ENCODE measurements at regions not wholly inside any gene's neighbourhood (a gene's known extent, or its start where the extent isn't known, plus 50 kb on each side); places are given as distances from the start of the nearest gene placed in this dataset.

GRCh38 chr7:54080971-54081370 lies 461.2 kb upstream of the VSTM2A start (continued):
- TF ChIP-seq CEBPZ (IDR thresholded peaks at IDR 0.05; ENCODE audit: borderline replicate concordance, low read depth, low read length) (no peak), BACH1 (tag; IDR thresholded peaks at IDR 0.05) (no peak)

DNA sequence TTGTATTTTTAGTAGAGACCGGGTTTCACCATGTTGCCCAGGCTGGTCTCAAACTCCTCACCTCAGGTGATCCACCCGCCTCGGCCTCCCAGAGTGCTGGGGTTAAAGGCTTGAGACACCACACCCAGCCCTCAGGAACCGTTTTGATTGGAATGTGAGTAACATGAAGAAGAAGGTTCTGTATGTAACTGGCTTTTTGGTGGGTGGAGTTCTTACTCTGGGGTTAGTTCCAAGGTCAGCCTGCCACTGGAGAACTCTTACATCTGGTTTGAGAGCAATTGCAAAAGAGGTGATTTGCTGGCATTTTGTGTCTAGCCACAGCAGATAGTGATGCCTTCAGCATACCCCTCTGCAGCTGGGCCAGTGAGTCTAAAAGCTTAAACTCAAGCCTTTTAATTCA lies 457.8 kb upstream of the VSTM2A start:
- no peak for DNase-seq (ENCODE audit: extremely low read depth in 1 of 4, low spot score in 3 of 4)
- Histone ChIP-seq H3K27ac (ENCODE audit: extremely low read depth, low read depth, low read length) (no peak overlapping the region), H3K36me3 (ENCODE audit: control insufficient read depth, insufficient read depth, low read length) (no peaks in the 10 kb centered on the region), H3K9ac (ENCODE audit: insufficient read depth in 1 of 2, low read depth in 2 of 2, low read length in 2 of 2) (no peak overlapping the region), H3K9me1 (ENCODE audit: control insufficient read depth, insufficient read depth, low read length) (no peaks in the 10 kb centered on the region), H3K79me2 (ENCODE audit: control insufficient read depth, insufficient read depth, low read length) (no peaks in the 10 kb centered on the region), H3K27me3 (ENCODE audit: control insufficient read depth in 2 of 2, insufficient read depth in 2 of 2, low read length in 2 of 2) (no peaks in the 10 kb centered on the region), H2AFZ (ENCODE audit: low read depth, low read length) (no peak overlapping the region), H3K4me3 (no peak overlapping the region), H4K20me1 (replicated peaks; ENCODE audit: control insufficient read depth, insufficient read depth, low read length) (no peaks in the 10 kb centered on the region), H3K4me1 (replicated peaks in 1 of 2; ENCODE audit: control insufficient read depth in 2 of 2, insufficient read depth in 2 of 2, low read length in 2 of 2) (no peaks in the 10 kb centered on the region), H3K4me2 (ENCODE audit: insufficient read depth, low read length) (no peak overlapping the region), H3K9me3 (replicated peaks; ENCODE audit: control insufficient read depth, insufficient read depth, low read depth, low read length) (no peaks in the 10 kb centered on the region)
- BruUV-seq (replicated peaks), result no TSS peak
- ChIA-PET POLR2A (no interaction called here), CTCF (ENCODE audit: low intra/inter-chr PET ratio) (no interaction called here)
- 0% methylated on average over 4 of the region's 4 CpGs for WGBS (ENCODE audit: insufficient coverage, low coverage, missing lambda C conversion rate)
- FAIRE-seq, result no peak
- intact Hi-C loops (cut with micrococcal nuclease) (no loop called here), in situ Hi-C loops (cut with MboI) (no loop called here)
- no peak for ATAC-seq
- TF ChIP-seq FOXK1 (CRISPR knock-in tag; IDR thresholded peaks at IDR 0.05; ENCODE audit: borderline replicate concordance) (no peak), NCOA4 (IDR thresholded peaks at IDR 0.05; ENCODE audit: partially characterized antibody) (no peak), ZNF766 (CRISPR knock-in tag; conservative IDR thresholded peaks at IDR 0.05) (no peak)
- TF ChIP-seq, protein P1, sequence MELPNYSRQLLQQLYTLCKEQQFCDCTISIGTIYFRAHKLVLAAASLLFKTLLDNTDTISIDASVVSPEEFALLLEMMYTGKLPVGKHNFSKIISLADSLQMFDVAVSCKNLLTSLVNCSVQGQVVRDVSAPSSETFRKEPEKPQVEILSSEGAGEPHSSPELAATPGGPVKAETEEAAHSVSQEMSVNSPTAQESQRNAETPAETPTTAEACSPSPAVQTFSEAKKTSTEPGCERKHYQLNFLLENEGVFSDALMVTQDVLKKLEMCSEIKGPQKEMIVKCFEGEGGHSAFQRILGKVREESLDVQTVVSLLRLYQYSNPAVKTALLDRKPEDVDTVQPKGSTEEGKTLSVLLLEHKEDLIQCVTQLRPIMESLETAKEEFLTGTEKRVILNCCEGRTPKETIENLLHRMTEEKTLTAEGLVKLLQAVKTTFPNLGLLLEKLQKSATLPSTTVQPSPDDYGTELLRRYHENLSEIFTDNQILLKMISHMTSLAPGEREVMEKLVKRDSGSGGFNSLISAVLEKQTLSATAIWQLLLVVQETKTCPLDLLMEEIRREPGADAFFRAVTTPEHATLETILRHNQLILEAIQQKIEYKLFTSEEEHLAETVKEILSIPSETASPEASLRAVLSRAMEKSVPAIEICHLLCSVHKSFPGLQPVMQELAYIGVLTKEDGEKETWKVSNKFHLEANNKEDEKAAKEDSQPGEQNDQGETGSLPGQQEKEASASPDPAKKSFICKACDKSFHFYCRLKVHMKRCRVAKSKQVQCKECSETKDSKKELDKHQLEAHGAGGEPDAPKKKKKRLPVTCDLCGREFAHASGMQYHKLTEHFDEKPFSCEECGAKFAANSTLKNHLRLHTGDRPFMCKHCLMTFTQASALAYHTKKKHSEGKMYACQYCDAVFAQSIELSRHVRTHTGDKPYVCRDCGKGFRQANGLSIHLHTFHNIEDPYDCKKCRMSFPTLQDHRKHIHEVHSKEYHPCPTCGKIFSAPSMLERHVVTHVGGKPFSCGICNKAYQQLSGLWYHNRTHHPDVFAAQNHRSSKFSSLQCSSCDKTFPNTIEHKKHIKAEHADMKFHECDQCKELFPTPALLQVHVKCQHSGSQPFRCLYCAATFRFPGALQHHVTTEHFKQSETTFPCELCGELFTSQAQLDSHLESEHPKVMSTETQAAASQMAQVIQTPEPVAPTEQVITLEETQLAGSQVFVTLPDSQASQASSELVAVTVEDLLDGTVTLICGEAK (IDR thresholded peaks at IDR 0.05), result no peak
- TF ChIP-seq, protein P1 (CRISPR knock-in tag; IDR thresholded peaks at IDR 0.05), result no peak
- TF ChIP-seq, protein P2, sequence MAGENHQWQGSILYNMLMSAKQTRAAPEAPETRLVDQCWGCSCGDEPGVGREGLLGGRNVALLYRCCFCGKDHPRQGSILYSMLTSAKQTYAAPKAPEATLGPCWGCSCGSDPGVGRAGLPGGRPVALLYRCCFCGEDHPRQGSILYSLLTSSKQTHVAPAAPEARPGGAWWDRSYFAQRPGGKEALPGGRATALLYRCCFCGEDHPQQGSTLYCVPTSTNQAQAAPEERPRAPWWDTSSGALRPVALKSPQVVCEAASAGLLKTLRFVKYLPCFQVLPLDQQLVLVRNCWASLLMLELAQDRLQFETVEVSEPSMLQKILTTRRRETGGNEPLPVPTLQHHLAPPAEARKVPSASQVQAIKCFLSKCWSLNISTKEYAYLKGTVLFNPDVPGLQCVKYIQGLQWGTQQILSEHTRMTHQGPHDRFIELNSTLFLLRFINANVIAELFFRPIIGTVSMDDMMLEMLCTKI (IDR thresholded peaks at IDR 0.05; ENCODE audit: partially characterized antibody), result no peak
